K562 (cell line): ENCODE measurements at regions not wholly inside any gene's neighbourhood (a gene's known extent, or its start where the extent isn't known, plus 50 kb on each side); places are given as distances from the start of the nearest gene placed in this dataset.

Source experiments
- ATF7 ChIP-seq: fragments of 450-650 bp; IDR thresholded peaks from 2 replicates; pipeline ENCODE4 v1.7.1; 2014; ENCODE audit warnings: mild to moderate bottlenecking, moderate library complexity
- BRCA1 ChIP-seq, 2 experiments: fragments of 450-650 bp in 1 of 2; sonication (generic) in 1 of 2; formaldehyde crosslinking in 1 of 2; IDR thresholded peaks; 2 replicates each; pipeline versions ENCODE4 v1.5.0 to v1.6.1; 2017 to 2020; ENCODE audit warnings: mild to moderate bottlenecking in 1 of 2, missing genetic modification reagents in 1 of 2
- CEBPB ChIP-seq: fragments of 450-650 bp; IDR thresholded peaks from 2 replicates; pipeline ENCODE4 v1.6.1; 2016; ENCODE audit warnings: missing genetic modification characterization, missing compliant biosample characterization
- DDX20 ChIP-seq: fragments of 450-650 bp; IDR thresholded peaks from 2 replicates; pipeline ENCODE4 v1.6.1; 2016; ENCODE audit warnings: missing genetic modification characterization, low read depth, mild to moderate bottlenecking, missing compliant biosample characterization, moderate library complexity
- NFXL1 ChIP-seq: fragments of 450-650 bp; formaldehyde crosslinking; IDR thresholded peaks from 2 replicates; pipeline ENCODE4 v1.4.0; 2021; ENCODE audit warnings: mild to moderate bottlenecking
- SETDB1 ChIP-seq: IDR thresholded peaks from one replicate; pipeline ENCODE4 v1.6.1; 2012; ENCODE audit warnings: low read length, control low read depth, inconsistent platforms
- SIN3A ChIP-seq, 2 experiments: fragments of 150-350 bp in 1 of 2; IDR thresholded peaks; 2 replicates each; pipeline ENCODE4 v1.6.1; 2011 to 2016; ENCODE audit warnings: borderline replicate concordance in 2 of 2, low read depth in 2 of 2, low read length in 2 of 2, mild to moderate bottlenecking in 2 of 2, moderate library complexity in 2 of 2; ENCODE audit not compliant: control insufficient read depth in 1 of 2
- SPI1 ChIP-seq: IDR thresholded peaks from 2 replicates; pipeline ENCODE4 v1.6.1; 2011; ENCODE audit warnings: low read depth, low read length, control low read depth, borderline replicate concordance
- ZNF121 ChIP-seq: sonication (generic); formaldehyde crosslinking; conservative IDR thresholded peaks from 2 replicates; pipeline ENCODE4 v1.8.0; 2022; ENCODE audit warnings: missing genetic modification reagents
- TF ChIP-seq, protein P1 (sequence below), 2 experiments: fragments of 450-650 bp in 1 of 2; sonication (generic) in 1 of 2; formaldehyde crosslinking in 1 of 2; IDR thresholded peaks in 1 of 2; conservative IDR thresholded peaks in 1 of 2; 2 replicates each; pipeline versions ENCODE4 v1.6.1 to v1.8.1; 2016 to 2023; ENCODE audit warnings: mild to moderate bottlenecking in 2 of 2, moderate library complexity in 2 of 2, inconsistent platforms in 1 of 2, missing genetic modification reagents in 1 of 2
- TF ChIP-seq, protein P2 (sequence below): sonication (generic); formaldehyde crosslinking; IDR thresholded peaks from 2 replicates; pipeline ENCODE4 v1.5.0; 2020; ENCODE audit warnings: missing genetic modification reagents
- TF ChIP-seq, protein P3 (sequence below), 2 experiments: IDR thresholded peaks; 2 replicates each; pipeline ENCODE4 v1.6.1; 2011; ENCODE audit warnings: borderline replicate concordance in 1 of 2, control low read depth in 1 of 2, low read depth in 1 of 2, low read length in 1 of 2, mild to moderate bottlenecking in 1 of 2, mixed read lengths in 1 of 2, moderate library complexity in 1 of 2; ENCODE audit not compliant: insufficient read depth in 1 of 2, insufficient read length in 1 of 2, poor library complexity in 1 of 2, severe bottlenecking in 1 of 2; ENCODE audit errors: extremely low read depth in 1 of 2
- TF ChIP-seq, protein P4 (sequence below), 3 experiments: IDR thresholded peaks in 2 of 3; conservative IDR thresholded peaks in 1 of 3; 2 replicates each; pipeline ENCODE4 v1.5.1; 2011 to 2012; ENCODE audit warnings: low read length in 3 of 3, mild to moderate bottlenecking in 3 of 3, control low read depth in 2 of 3, improper control_type of control experiment in 1 of 3, inconsistent platforms in 1 of 3, low read depth in 1 of 3, mixed read lengths in 1 of 3, moderate library complexity in 1 of 3; ENCODE audit not compliant: insufficient read depth in 2 of 3

DNA sequence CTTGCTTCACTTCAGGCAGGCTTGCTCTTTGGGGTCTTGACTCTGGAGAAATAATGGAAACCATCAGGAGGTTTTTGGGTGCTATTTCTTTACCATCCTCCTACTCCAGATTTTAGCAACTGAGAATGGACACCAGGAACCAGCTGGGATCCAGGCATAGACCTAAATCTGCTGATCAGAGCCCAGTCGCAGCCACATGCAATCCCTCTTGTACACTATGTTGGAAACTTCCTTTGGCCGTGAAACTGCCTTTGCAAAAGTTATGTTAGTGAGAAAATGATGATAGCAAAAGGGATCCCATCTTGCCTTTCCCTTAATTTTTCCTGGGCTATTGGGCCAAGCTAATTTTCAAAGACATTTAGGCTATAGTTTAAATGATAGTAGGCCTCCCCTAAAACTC lies 158.8 kb upstream of the ARL4C start:
- TF ChIP-seq, protein P1, sequence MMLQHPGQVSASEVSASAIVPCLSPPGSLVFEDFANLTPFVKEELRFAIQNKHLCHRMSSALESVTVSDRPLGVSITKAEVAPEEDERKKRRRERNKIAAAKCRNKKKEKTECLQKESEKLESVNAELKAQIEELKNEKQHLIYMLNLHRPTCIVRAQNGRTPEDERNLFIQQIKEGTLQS (IDR thresholded peaks at IDR 0.05), result no peak
- TF ChIP-seq, protein P1 (CRISPR knock-in tag; conservative IDR thresholded peaks at IDR 0.05), result no peak
- TF ChIP-seq, protein P2, sequence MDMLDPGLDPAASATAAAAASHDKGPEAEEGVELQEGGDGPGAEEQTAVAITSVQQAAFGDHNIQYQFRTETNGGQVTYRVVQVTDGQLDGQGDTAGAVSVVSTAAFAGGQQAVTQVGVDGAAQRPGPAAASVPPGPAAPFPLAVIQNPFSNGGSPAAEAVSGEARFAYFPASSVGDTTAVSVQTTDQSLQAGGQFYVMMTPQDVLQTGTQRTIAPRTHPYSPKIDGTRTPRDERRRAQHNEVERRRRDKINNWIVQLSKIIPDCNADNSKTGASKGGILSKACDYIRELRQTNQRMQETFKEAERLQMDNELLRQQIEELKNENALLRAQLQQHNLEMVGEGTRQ (CRISPR knock-in tag), result no peak
- TF ChIP-seq, protein P3, sequence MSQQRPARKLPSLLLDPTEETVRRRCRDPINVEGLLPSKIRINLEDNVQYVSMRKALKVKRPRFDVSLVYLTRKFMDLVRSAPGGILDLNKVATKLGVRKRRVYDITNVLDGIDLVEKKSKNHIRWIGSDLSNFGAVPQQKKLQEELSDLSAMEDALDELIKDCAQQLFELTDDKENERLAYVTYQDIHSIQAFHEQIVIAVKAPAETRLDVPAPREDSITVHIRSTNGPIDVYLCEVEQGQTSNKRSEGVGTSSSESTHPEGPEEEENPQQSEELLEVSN (IDR thresholded peaks at IDR 0.05; ENCODE audit: borderline replicate concordance in 1 of 2, extremely low read depth in 1 of 2, insufficient read depth in 1 of 2, insufficient read length in 1 of 2, low read depth in 1 of 2, low read length in 1 of 2, poor library complexity in 1 of 2, severe bottlenecking in 1 of 2), result no peak
- TF ChIP-seq NFXL1 (CRISPR knock-in tag) (no peak), SETDB1 (no peak), SIN3A (IDR thresholded peaks at IDR 0.05; ENCODE audit: borderline replicate concordance in 2 of 2, control insufficient read depth in 1 of 2, low read depth in 2 of 2, low read length in 2 of 2) (no peak), SPI1 (no peak), BRCA1 (IDR thresholded peaks at IDR 0.05) (no peak), BRCA1 (CRISPR knock-in tag; IDR thresholded peaks at IDR 0.05) (no peak), CEBPB (tag) (no peak), ATF7 (no peak), ZNF121 (CRISPR knock-in tag) (no peak), DDX20 (no peak)
- TF ChIP-seq, protein P4, sequence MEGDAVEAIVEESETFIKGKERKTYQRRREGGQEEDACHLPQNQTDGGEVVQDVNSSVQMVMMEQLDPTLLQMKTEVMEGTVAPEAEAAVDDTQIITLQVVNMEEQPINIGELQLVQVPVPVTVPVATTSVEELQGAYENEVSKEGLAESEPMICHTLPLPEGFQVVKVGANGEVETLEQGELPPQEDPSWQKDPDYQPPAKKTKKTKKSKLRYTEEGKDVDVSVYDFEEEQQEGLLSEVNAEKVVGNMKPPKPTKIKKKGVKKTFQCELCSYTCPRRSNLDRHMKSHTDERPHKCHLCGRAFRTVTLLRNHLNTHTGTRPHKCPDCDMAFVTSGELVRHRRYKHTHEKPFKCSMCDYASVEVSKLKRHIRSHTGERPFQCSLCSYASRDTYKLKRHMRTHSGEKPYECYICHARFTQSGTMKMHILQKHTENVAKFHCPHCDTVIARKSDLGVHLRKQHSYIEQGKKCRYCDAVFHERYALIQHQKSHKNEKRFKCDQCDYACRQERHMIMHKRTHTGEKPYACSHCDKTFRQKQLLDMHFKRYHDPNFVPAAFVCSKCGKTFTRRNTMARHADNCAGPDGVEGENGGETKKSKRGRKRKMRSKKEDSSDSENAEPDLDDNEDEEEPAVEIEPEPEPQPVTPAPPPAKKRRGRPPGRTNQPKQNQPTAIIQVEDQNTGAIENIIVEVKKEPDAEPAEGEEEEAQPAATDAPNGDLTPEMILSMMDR (IDR thresholded peaks at IDR 0.05 in 2 of 3, conservative IDR thresholded peaks at IDR 0.05 in 1 of 3; ENCODE audit: insufficient read depth in 2 of 3, low read depth in 1 of 3, low read length in 3 of 3), result no peak
